ENCODE measurements at regions not wholly inside any gene's neighbourhood (a gene's known extent, or its start where the extent isn't known, plus 50 kb on each side); places are given as distances from the start of the nearest gene placed in this dataset.
A peak's percentile ranks its signal among the peaks of the same experiment; 100 is the strongest.
"Not testable (repeated sequence)": the region's sequence is repeated elsewhere in the genome, so short reads cannot be mapped to it uniquely, and the experiment has no call there.

DNA sequence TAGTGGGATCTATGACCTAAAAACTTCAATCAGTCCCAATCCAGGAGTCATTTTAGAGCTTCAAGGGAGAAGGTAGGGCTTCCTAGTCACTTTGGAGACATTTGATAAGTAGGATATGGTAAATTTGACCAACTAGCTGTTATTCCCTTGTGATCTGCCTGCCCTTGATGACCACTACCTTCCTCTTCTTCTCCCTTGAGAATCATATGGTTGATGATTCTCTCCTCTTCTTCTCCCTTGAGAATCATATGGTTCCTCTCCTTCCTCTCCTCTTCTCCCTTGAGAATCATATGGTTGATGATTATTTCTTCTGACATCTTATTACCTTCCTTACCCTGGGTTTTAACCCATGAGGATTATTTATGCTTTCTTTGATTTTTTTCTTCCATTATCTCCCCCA is 482.6 kb upstream of the TENM3 start:
- DNase-seq = no peak

DNA sequence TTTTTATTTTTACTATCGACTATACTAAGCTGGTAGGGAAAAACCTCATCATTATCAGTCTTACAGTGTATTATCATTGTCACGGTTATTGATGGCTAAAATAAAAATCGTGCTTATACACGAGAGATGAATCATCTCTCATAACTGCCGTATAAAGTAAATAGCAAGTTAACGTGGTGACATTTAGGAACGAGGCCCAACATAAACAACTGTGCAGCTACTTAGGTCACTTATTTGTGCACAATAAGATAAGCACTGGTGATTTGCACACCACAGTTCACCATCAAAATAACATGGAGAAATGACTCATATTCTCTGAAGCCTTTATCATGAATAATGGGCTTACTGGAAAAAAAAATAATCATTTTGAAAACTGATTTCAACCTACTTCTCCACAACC is 482.0 kb upstream of the TENM3 start:
- no peak for DNase-seq

DNA sequence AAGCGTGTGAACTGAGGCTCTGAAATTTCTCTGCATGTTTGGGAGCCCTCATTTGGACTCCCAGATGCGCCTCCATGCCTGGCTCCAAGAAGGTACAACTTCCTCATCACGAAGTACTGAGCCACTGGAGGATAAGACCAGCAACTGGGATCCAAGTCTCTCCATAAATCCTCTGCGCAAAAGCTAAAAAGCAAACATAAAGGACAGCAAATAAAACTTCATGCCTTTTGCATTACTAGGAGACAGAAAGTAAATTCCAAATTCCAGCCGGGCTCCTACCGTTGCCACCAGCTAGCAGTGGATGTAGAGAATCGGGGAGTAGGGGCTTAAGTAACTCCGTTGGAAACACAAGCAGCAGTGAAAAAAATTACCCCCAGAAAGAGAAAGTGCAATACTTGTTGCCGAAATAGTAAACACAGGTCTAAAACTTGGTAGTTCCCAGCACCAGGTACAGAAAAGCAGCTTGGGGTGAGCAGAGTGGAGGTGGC is 477.1 kb upstream of the TENM3 start:
- no peak for DNase-seq

GRCh38 chr4:181770971-181771370 is 472.2 kb upstream of the TENM3 start:
- DNase-seq = no peak

GRCh38 chr4:181775298-181775697 is 467.9 kb upstream of the TENM3 start:
- DNase-seq = no peak

- no peak for DNase-seq
These were observed 466.7 kb upstream of the TENM3 start for GRCh38 chr4:181776264-181777054.

GRCh38 chr4:181777518-181777917 is 465.7 kb upstream of the TENM3 start:
- no peak for DNase-seq

DNA sequence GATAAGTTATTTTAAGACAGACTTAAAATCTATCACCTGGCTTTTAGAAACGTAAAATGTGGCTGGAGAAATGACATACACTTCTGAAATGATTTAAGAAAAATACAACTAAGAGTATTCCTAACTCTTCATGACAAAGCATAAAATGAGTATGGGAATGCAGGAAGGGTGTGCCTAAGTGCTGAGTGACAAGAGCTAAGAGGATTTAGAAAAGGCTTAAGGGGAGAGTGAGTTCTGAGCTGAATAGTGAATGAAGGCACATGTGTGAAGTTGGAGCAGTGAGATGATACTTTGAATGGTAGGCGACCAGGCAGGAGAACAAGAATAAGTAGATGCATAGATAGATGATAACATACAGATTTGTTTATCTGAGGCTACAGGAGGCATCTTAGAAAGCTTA is 458.3 kb upstream of the TENM3 start:
- DNase-seq = no peak

DNA sequence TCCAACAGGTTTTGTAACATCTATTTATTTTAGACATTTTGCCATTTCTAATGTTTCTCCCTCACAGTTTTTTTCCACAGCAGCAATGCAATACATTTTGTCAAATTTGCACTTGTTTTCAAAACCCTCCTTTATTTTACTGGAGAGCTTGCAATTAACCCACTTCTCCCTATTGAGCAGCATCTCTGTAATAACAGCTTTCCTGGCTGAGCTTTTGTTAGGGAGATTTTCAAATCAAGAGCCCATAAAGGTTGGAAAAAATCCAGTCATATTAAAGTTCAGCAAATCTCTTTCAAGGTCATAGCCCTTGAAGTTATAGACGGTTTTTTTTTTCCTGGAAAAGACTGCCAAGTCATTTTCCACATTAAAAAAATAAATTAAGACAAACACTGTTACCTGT is 450.6 kb upstream of the TENM3 start:
- DNase-seq = no peak

DNA sequence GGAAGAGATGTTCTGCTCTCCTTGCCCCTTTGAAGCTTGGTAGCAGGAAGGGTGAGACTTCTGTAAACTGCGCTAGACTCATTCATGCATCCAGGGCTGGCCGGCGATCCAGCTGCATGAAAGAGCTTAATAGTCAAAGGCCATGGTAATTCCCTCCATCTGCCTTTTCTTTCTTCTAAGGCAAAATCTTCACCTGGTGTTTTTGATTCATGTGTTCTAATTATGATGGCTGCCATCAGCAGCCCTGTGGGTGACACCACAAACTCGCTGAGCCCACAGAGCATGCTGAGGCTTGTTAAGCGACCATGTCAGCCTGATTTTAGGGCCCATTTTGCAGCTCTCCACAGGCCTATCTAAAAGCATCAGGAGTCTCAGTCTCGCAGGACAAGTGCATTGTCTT is 450.1 kb upstream of the TENM3 start:
- no peak for DNase-seq

DNA sequence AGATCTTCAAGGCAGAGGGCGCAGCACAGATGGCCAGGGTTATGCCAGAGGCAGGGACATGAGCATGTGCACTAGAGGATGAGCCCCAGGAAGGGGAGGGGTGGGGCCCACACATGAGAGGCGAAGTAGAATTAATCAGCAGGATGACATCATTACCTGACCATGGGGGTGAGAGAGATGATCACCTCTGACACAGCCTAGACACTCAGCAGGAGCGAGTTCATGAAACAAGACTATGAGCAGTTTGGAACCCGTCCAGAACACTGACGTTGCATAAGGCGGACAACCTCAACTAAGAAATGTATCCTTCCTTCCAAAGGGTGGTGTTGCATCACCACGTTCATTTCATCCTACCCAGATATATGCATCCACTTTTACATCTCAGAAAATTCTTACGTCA is 446.7 kb upstream of the TENM3 start:
- DNase-seq = no peak

DNA sequence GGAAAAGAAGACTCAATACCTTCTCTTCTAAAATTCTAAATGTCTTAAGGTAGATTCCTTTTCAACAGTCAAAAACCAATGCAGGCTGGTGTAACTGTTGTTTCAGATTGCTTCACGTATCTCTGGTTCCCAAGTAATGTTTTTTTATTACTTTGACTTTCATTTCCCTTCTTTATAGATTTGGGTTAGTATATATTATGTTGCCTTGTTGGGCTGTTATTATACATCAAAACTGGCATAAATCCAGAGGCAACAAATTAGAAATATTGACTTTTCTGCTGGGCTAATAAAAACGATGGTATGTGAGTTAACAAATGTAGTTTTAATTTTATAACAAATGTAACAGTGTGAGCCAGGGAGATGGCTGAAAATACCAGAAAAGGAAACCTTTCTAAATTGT is 444.7 kb upstream of the TENM3 start:
- DNase-seq = no peak

DNA sequence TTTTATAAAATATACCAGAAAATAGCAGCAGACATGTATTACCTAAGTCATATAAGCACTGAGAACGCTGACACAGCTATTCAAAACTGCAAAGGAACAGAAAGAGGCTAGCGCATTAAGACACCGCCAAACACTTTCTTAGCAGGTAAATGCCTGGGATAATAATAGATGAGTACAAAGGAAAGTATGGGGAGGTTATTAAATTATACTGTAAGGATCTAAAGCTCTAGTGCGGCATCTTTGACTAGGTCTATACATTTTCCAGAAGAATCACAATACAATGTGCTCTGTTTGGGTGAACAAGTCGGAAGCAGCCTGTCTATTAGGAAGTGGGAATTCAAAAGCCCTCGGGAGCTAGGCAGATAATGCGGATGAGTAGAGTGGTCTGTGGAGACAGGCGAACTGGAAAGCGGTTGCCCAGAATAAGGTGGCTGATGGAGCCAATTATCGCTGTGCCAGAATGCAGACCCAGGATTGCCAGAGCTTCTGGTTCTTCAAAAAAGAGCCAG is 443.6 kb upstream of the TENM3 start:
- DNase-seq = peak in 1 of 3 donors; percentile 15

- no peak for DNase-seq
These were observed 441.0 kb upstream of the TENM3 start for GRCh38 chr4:181802207-181802606.

- no peak for DNase-seq
These were observed 435.4 kb upstream of the TENM3 start for GRCh38 chr4:181807771-181808170.

DNA sequence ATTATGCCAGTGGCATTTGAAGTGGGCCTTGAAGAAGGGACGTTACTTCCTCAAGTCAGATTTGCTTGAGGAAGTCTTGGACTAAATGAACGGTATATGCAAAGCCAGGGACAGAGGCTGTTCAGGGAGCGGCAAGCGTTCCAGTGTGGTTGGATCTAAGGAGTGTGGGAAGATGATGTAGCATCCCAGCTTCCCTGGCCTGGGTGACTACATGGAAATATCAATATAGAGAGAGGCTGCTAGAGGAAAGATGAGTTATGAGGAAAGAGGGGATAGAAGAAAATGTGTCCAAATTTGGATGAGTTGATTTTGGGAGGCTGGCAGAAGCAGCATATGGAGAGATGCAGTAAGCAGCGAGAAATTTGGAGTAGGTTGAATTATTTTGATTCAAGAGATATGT is 432.5 kb upstream of the TENM3 start:
- peak in 1 of 3 donors; percentile 7 for DNase-seq

DNA sequence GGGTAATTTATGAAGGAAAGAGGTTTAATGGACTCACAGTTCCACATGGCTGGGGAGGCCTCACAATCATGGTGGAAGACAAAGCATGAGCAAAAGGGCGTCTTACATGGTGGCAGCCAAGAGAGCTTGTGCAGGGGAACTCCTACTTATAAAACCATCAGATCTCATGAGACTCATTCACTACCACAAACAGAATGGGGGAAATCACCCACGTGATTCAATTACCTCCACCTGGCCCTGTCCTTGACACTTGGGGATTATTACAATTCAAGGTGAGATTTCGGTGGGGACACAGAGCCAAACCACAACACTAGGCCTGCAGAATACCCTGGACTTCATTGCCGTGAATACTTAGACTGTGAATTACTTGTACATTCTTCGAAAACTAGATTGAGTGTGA is 431.7 kb upstream of the TENM3 start:
- not testable (repeated sequence) for DNase-seq

DNA sequence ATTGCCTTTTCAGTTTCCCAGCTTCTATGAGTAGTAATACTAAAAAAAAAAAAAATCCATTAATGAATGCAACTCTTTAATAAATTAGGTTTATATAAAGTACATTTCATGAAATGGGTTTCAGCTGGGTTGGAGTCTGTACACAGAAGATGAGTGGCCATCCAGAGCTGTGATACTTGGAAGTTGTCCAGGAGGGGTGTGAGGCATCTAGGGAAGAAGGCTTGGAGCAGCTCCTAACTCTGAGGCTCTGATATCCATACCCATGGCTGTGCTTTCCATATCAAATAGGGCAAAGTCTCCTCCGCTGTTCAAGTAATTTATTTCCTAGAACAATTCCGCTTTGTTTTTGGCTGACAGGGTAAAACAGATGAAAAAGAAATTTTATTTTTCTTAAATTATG is 423.3 kb upstream of the TENM3 start:
- DNase-seq = no peak

GRCh38 chr4:181820553-181820952 is 422.6 kb upstream of the TENM3 start:
- DNase-seq = no peak

DNA sequence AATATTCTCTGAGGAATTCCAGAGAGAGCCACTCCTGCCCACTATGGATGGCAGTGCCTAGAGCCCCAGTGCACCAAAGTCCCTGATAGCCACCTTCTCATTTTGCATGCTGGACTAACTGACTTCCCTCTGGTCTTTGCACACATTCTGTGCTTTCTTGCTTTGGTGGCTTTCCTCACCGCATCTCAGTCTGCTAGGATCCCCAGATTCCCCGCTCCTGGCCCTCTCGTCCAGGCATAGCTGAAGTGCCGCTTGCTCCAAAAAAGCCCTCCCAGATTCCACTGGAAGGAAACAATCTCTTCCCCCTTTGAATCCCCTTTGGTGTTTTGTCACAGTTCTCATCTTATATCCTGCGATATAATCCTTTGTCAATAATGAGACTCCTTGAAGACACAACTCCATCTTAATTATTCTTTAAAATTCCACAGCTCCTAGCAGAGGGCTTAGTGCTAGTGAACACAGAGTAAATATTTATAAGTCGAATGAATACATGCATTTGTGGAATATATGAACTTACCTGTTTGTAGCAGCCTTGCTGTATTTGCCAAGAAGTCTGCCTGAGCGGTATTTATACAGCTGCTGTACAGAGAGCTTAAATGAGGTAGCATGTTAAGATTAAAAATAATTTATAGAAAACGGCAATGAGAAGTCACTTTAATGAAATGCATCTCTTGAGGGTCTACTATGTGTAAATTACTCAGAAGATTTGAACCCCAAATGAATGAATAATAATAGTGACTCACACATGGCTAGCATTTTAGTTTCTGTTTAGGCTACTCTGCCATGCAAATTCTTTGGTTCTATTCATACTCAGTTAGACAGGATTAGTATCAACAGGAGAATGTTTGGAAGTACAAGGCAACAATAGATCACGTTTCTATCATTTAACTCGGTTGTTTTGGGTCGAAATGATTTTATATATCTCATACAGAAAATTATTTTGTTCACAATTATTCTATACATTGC is 421.9 kb upstream of the TENM3 start:
- no peak for DNase-seq

- DNase-seq = no peak
These were observed 421.2 kb upstream of the TENM3 start for GRCh38 chr4:181822005-181822375.

DNA sequence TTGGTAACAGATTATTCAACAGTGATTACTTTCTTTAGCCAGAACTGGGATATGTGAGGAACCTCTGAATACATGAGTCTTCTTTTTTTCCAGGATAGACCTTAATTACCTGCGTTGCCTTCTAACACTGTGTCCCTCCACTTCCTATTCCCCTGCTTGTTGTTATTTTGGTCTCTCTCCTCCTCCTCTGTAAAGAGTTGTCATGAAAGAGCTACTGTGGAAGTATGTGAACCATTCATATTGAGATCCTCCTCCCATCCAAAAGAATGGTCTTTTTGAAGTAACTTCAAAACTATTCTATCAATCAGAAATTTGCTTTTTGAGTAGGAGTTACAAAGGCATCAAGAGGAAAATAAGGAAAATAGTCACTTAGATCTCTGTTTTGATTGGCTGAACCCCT is 420.0 kb upstream of the TENM3 start:
- DNase-seq = no peak

DNA sequence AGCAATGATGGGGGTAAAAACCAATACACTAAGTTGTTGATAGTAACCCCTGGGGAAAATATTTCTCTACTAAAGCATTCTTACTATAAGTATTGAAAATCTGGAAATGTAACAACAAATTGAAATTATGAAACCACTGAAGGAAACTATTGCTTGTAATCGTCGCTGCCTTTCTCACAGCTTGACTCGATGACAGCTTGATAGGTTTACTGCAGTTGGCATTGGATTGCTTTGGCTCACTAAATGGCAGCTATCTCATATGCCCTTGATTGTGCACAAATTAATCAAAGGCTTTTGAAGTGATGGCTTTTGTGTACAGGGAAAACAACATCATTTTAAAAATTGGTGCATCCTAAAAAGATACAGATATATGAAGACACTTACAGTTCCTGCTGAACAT is 419.6 kb upstream of the TENM3 start:
- DNase-seq = no peak

- no peak for DNase-seq
These were observed 417.6 kb upstream of the TENM3 start for GRCh38 chr4:181825564-181825963.

Measured in suppressor macrophage treated with lipopolysaccharide for 1 hour (primary cell).